Fibroblast of skin of right biceps (primary cell): ENCODE measurements at regions not wholly inside any gene's neighbourhood (a gene's known extent, or its start where the extent isn't known, plus 50 kb on each side); places are given as distances from the start of the nearest gene placed in this dataset.
A peak's percentile ranks its signal among the peaks of the same experiment; 100 is the strongest.

Experiments
- DNase-seq: peaks from one replicate; pipeline ENCODE4 v3.0.0-alpha.2; 2013

GRCh38 chr6:18973251-18973650 is 586.1 kb downstream of the RNF144B start:
- no peak for DNase-seq

GRCh38 chr6:18976091-18976490 is 588.9 kb downstream of the RNF144B start:
- DNase-seq, result no peak

- DNase-seq, result no peak
Observed at GRCh38 chr6:18976966-18977365, 589.8 kb downstream of the RNF144B start.

- peak; percentile 28 for DNase-seq
Observed at GRCh38 chr6:18978337-18979128, 591.4 kb downstream of the RNF144B start.

- DNase-seq, result no peak
Observed at GRCh38 chr6:18985061-18985460, 597.9 kb downstream of the RNF144B start.

- DNase-seq, result no peak
Observed at GRCh38 chr6:18985996-18986395, 598.8 kb downstream of the RNF144B start.

- no peak for DNase-seq
Observed at GRCh38 chr6:18988636-18989035, 601.5 kb downstream of the RNF144B start.

- peak; percentile 65 for DNase-seq
Observed at GRCh38 chr6:18990059-18990978, 603.2 kb downstream of the RNF144B start.

GRCh38 chr6:18997375-18997826 is 610.3 kb downstream of the RNF144B start:
- peak; percentile 40 for DNase-seq

- no peak for DNase-seq
Observed at GRCh38 chr6:19002976-19003560, 615.9 kb downstream of the RNF144B start.

GRCh38 chr6:19004176-19004575 is 617.0 kb downstream of the RNF144B start:
- peak; percentile 8 for DNase-seq

GRCh38 chr6:19009769-19010168 is 622.6 kb downstream of the RNF144B start:
- DNase-seq, result no peak

- DNase-seq, result peak; percentile 69
Observed at GRCh38 chr6:19013026-19013705, 626.0 kb downstream of the RNF144B start.

GRCh38 chr6:19024737-19025136 is 637.6 kb downstream of the RNF144B start:
- DNase-seq, result peak; percentile 52

- DNase-seq, result no peak
Observed at GRCh38 chr6:19028201-19028600, 641.1 kb downstream of the RNF144B start.

GRCh38 chr6:19032591-19033295 is 645.6 kb downstream of the RNF144B start:
- no peak for DNase-seq

GRCh38 chr6:19033683-19034082 is 646.5 kb downstream of the RNF144B start:
- DNase-seq, result no peak

- DNase-seq, result no peak
Observed at GRCh38 chr6:19034986-19035385, 647.8 kb downstream of the RNF144B start.

GRCh38 chr6:19035461-19036195 is 648.5 kb downstream of the RNF144B start:
- no peak for DNase-seq

GRCh38 chr6:19036196-19036555 is 649.0 kb downstream of the RNF144B start:
- DNase-seq, result no peak

- DNase-seq, result no peak
Observed at GRCh38 chr6:19037607-19038006, 650.5 kb downstream of the RNF144B start.
